WI38 (cell line): ENCODE measurements at regions not wholly inside any gene's neighbourhood (a gene's known extent, or its start where the extent isn't known, plus 50 kb on each side); places are given as distances from the start of the nearest gene placed in this dataset.

Source experiments
- H3K4me3 ChIP-seq: 2 replicates; pipeline ENCODE4 v1.5.1; 2011; ENCODE audit warnings: low read depth, mild to moderate bottlenecking, control low read depth, low read length
- TF ChIP-seq, protein P1 (sequence below): IDR thresholded peaks from 2 replicates; pipeline ENCODE4 v1.5.1; 2012; ENCODE audit warnings: low read depth, mild to moderate bottlenecking, control low read depth, low read length

- no peak overlapping the region for H3K4me3 ChIP-seq
- TF ChIP-seq, protein P1, sequence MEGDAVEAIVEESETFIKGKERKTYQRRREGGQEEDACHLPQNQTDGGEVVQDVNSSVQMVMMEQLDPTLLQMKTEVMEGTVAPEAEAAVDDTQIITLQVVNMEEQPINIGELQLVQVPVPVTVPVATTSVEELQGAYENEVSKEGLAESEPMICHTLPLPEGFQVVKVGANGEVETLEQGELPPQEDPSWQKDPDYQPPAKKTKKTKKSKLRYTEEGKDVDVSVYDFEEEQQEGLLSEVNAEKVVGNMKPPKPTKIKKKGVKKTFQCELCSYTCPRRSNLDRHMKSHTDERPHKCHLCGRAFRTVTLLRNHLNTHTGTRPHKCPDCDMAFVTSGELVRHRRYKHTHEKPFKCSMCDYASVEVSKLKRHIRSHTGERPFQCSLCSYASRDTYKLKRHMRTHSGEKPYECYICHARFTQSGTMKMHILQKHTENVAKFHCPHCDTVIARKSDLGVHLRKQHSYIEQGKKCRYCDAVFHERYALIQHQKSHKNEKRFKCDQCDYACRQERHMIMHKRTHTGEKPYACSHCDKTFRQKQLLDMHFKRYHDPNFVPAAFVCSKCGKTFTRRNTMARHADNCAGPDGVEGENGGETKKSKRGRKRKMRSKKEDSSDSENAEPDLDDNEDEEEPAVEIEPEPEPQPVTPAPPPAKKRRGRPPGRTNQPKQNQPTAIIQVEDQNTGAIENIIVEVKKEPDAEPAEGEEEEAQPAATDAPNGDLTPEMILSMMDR, result no peak
Observed at GRCh38 chr17:13943909-13944308, 125.4 kb upstream of the COX10 start.

DNA sequence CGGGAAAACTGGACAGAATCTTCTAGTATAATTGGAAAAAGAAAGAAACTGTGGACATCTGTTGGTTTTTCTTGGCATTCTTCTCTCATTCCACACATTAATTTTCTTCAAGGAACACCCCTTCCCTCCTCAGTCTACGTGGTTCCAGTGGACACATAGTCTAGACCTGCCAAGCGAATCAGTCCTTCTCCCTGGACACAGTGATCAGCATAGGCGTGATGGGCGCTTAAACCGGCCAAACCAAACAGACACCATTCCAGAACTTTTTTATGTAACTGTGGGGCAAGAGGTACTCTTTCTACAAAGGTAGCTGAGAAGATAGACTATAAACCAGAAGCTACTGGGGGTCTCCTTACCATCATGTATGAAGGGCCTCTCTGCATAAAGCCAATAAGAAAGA lies 121.8 kb upstream of the COX10 start:
- H3K4me3 ChIP-seq, result no peak overlapping the region
- TF ChIP-seq, protein P1, result no peak

DNA sequence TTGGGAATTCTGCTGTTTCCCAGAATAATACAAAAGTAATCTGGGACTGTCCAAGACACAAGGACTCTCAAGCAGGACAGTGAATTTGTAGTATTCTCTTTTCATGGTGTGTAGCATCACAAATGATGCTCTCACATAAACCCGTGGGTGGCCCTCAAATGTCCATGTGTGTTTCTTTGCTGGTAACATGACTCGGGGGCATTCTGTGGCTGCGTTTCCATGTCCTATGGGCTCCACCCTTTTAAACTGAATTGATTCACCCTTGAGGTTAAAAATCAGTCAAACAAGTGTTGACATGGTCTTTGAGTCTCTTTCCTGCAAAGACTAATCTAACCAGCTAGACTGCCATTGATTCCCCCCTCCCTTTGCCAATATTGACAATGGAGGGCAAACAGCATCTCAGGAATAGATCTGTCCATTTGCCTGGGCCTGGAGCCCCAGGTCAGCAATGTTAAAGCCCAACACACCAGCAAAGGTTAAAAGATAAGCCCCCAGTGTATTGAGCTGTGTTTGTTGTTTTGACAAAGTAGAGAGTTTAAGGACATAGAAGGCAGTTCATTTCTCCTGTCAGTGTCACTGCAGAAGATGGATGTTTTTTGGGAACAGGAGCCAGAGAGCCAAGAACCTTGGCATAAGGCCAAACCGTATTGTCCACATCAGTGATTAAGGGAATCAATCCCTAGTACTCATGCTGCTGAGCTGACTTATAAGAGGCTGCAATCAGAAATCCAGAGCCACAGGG lies 117.1 kb upstream of the COX10 start:
- TF ChIP-seq, protein P1, result no peak
- H3K4me3 ChIP-seq, result no peak overlapping the region

- H3K4me3 ChIP-seq, result no peak overlapping the region
- TF ChIP-seq, protein P1, result no peak
Observed at GRCh38 chr17:13953841-13954240, 115.5 kb upstream of the COX10 start.

DNA sequence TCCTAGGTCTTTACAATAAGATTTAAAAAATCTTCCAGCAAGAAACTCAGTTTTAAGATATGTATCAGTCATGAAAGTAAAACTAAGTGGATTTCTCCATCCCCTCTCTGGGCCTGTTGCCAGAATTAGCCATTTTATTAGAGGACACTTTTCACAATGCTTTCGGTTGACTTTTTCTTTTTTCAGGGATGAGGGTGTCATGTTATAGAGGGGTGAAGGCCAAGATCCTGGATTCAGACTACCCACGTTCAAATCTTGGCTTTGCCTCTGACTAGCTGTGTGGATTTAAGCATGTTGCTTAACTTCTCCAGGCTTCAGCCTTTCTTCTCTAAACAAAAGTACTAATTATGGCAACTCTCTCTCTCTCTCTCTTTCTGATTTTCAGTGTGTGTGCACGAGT lies 111.7 kb upstream of the COX10 start:
- TF ChIP-seq, protein P1, result no peak
- no peak overlapping the region for H3K4me3 ChIP-seq

GRCh38 chr17:13958773-13959172 lies 110.5 kb upstream of the COX10 start:
- TF ChIP-seq, protein P1, result no peak
- no peak overlapping the region for H3K4me3 ChIP-seq

GRCh38 chr17:13961265-13961664 lies 108.0 kb upstream of the COX10 start:
- TF ChIP-seq, protein P1, result no peak
- H3K4me3 ChIP-seq, result no peak overlapping the region
